ENCODE measurements at regions not wholly inside any gene's neighbourhood (a gene's known extent, or its start where the extent isn't known, plus 50 kb on each side); places are given as distances from the start of the nearest gene placed in this dataset.

DNA sequence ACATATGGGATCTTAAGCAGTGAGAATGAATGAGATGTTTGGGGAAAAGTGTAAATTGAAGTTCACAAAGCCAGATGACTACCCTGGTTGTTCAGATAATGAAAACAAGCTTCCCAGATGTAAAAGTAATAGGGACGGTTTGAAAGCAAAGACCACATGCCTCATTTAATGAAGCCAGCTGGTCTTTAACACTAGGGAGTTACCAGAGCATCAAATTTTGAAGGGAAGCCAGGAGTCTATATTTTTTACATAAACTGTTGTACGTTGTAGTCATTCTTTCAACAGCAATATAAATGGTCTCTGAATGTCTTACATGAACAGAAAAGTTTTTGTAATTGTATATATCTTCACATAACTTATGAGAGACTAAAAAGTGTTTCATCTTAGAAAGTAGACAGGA is 2604.5 kb upstream of the PCDH20 start:
- TF ChIP-seq, protein P1, sequence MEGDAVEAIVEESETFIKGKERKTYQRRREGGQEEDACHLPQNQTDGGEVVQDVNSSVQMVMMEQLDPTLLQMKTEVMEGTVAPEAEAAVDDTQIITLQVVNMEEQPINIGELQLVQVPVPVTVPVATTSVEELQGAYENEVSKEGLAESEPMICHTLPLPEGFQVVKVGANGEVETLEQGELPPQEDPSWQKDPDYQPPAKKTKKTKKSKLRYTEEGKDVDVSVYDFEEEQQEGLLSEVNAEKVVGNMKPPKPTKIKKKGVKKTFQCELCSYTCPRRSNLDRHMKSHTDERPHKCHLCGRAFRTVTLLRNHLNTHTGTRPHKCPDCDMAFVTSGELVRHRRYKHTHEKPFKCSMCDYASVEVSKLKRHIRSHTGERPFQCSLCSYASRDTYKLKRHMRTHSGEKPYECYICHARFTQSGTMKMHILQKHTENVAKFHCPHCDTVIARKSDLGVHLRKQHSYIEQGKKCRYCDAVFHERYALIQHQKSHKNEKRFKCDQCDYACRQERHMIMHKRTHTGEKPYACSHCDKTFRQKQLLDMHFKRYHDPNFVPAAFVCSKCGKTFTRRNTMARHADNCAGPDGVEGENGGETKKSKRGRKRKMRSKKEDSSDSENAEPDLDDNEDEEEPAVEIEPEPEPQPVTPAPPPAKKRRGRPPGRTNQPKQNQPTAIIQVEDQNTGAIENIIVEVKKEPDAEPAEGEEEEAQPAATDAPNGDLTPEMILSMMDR (IDR thresholded peaks at IDR 0.05) = no peak
- no peak for TF ChIP-seq POLR2A (IDR thresholded peaks at IDR 0.05)
